Activated T-helper 2 cell treated with anti-CD3 and anti-CD28 coated beads, Interferon-gamma antibody, Interleukin-2, Interleukin-4, amounts not matched to agents 10 μg/mL and 5 μg/mL and 100 μg/mL, durations not matched to agents 14 hours and 24 hours and 36 hours (primary cell): ENCODE measurements at regions not wholly inside any gene's neighbourhood (a gene's known extent, or its start where the extent isn't known, plus 50 kb on each side); places are given as distances from the start of the nearest gene placed in this dataset.
"Not testable (repeated sequence)": the region's sequence is repeated elsewhere in the genome, so short reads cannot be mapped to it uniquely, and the experiment has no call there.

Experiments
- DNase-seq: peaks from one replicate; pipeline ENCODE4 v3.0.0; 2021; ENCODE audit warnings: low spot score
- H3K27ac Mint-ChIP-seq: one replicate; pipeline ENCODE4 v1.8.0; 2021; ENCODE audit warnings: mixed read lengths
- H3K27me3 Mint-ChIP-seq: one replicate; pipeline ENCODE4 v1.8.0; 2021; ENCODE audit warnings: low read depth, mixed read lengths
- H3K36me3 Mint-ChIP-seq: one replicate; pipeline ENCODE4 v1.8.0; 2021; ENCODE audit warnings: low read depth, mixed read lengths
- H3K4me1 Mint-ChIP-seq: one replicate; pipeline ENCODE4 v1.8.0; 2021; ENCODE audit warnings: low read depth, mixed read lengths
- H3K4me3 Mint-ChIP-seq: one replicate; pipeline ENCODE4 v1.8.0; 2021; ENCODE audit warnings: low read depth, mild to moderate bottlenecking, moderate library complexity, mixed read lengths
- H3K9me3 Mint-ChIP-seq: one replicate; pipeline ENCODE4 v1.8.0; 2021; ENCODE audit warnings: mixed read lengths
- intact Hi-C: fragments of 100-400 bp; cut with micrococcal nuclease; formaldehyde crosslinking; loops from one replicate; pipeline ENCODE4 v1.15.1; 2023

DNA sequence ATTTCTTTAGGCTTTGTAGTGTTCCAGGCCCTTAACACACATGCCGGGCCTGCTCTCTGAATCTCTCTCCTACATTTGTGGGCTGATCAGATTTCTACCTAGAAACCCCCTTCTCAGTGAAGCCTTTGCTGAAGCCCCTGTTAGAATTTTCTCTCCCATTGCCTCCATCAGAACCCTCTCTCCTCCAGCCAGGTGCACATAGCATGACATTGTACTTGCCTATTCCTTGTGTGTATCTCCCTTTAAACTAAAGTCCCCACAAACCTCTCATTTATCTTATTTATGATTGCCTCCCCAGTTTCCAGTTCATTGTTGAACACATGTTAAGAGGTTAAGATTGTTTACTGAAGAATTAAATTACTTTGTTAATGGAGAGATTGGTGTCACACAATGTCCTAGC is 325.5 kb upstream of the CITED2 start:
- Mint-ChIP-seq H3K4me1 (no peaks in the 10 kb centered on the region), H3K9me3 (no peaks in the 10 kb centered on the region), H3K36me3 (no peaks in the 10 kb centered on the region), H3K27me3 (peaks cover 4% of the 10 kb centered on the region), H3K27ac (no peak overlapping the region), H3K4me3 (no peak overlapping the region)
- DNase-seq, result no peak
- intact Hi-C loops, result no loop called here

GRCh38 chr6:139699335-139699734 is 324.9 kb upstream of the CITED2 start:
- Mint-ChIP-seq H3K36me3 (no peaks in the 10 kb centered on the region), H3K4me1 (no peaks in the 10 kb centered on the region), H3K4me3 (no peak overlapping the region)

DNA sequence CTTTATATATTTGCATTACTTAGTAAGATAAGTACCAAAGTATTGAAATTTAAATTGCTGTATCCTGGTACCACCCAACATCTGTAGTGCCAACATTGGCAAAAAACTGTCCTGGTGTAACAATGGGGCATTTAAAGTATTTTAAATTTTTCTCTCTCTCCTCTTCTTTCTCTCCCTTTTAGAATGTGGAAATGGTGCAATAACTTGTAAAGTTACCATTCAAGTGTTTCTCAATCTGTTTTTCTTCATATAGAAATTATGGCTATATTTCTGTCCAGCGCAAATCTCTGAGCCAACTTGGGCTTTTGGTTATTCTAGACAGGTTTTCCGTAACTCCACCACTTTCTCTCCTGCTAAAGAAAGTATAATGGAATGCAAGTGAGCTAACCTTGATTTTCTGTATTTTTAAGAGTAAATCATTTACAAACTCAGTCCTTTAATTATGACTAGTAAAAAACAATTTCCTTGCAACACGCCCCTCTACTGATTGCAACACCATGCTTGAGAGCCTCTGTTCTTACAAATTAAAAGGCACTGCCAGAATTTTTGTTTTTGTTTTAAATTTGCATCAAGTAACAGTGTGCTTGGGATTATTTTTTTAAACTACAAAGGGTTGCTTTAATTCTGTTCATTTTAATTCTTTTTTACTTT is 324.2 kb upstream of the CITED2 start:
- Mint-ChIP-seq H3K4me3 (no peak overlapping the region), H3K27ac (no peak overlapping the region), H3K4me1 (no peaks in the 10 kb centered on the region), H3K27me3 (peaks cover 5% of the 10 kb centered on the region), H3K36me3 (no peaks in the 10 kb centered on the region), H3K9me3 (no peaks in the 10 kb centered on the region)
- intact Hi-C loops, result no loop called here
- DNase-seq, result no peak

More at GRCh38 chr6:139699335-139699734, 324.9 kb upstream of the CITED2 start:
- Mint-ChIP-seq H3K27me3 (peaks cover 5% of the 10 kb centered on the region), H3K27ac (no peak overlapping the region), H3K9me3 (no peaks in the 10 kb centered on the region)
- no peak for DNase-seq
- intact Hi-C loops, result no loop called here

GRCh38 chr6:139697856-139698255 is 323.4 kb upstream of the CITED2 start:
- DNase-seq, H3K27ac Mint-ChIP-seq, H3K27me3 Mint-ChIP-seq, H3K4me3 Mint-ChIP-seq, intact Hi-C loops, H3K4me1 Mint-ChIP-seq, H3K36me3 Mint-ChIP-seq, H3K9me3 Mint-ChIP-seq: not testable (repeated sequence)

DNA sequence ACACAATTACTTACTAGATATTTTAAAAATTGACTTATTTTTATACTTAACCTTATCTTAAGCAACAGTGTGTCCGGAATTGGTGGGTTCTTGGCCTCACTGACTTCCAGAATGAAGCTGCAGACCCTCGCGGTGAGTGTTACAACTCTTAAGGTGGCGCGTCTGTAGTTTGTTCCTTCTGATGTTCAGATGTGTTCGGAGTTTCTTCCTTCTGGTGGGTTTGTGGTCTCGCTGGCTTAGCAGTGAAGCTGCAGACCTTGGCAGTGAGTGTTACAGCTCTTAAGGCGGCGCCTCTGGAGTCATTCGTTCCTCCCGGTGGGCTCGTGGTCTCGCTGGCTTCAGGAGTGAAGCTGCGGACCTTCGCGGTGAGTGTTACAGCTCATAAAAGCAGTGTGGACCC is 322.5 kb upstream of the CITED2 start:
- H3K36me3 Mint-ChIP-seq, DNase-seq, H3K9me3 Mint-ChIP-seq, H3K4me3 Mint-ChIP-seq, H3K27me3 Mint-ChIP-seq, H3K27ac Mint-ChIP-seq, H3K4me1 Mint-ChIP-seq, intact Hi-C loops: not testable (repeated sequence)

DNA sequence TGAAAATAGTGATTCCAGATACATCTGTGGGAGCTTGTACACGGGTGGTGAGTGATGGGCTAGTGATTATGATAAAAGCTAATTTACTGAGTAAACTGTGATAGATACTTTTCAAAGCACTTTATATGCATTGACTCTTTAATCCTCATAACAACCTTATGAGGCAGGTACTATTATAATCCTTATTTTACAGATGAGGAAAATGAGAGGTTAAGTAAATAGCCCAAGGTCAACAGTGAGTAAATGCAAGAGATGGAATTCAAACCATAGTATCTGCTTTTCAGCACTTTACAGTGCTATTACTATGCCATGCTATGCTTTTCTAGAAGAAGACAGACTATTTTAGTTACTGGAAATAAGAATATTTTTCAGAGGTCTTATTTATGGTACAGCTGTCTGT is 320.9 kb upstream of the CITED2 start:
- no peak overlapping the region for H3K4me3 Mint-ChIP-seq
- no peaks in the 10 kb centered on the region for H3K4me1 Mint-ChIP-seq
- intact Hi-C loops, result no loop called here
- H3K9me3 Mint-ChIP-seq, result no peaks in the 10 kb centered on the region
- DNase-seq, result no peak
- H3K36me3 Mint-ChIP-seq, result no peaks in the 10 kb centered on the region
- no peak overlapping the region for H3K27ac Mint-ChIP-seq
- H3K27me3 Mint-ChIP-seq, result peaks cover 9% of the 10 kb centered on the region

GRCh38 chr6:139693735-139694134 is 319.3 kb upstream of the CITED2 start:
- Mint-ChIP-seq H3K36me3 (no peaks in the 10 kb centered on the region), H3K27me3 (peaks cover 9% of the 10 kb centered on the region), H3K4me1 (no peaks in the 10 kb centered on the region), H3K9me3 (no peaks in the 10 kb centered on the region), H3K27ac (no peak overlapping the region), H3K4me3 (no peak overlapping the region)
- no peak for DNase-seq
- intact Hi-C loops, result no loop called here

GRCh38 chr6:139690007-139690406 is 315.6 kb upstream of the CITED2 start:
- no peaks in the 10 kb centered on the region for H3K4me1 Mint-ChIP-seq
- peaks cover 6% of the 10 kb centered on the region for H3K27me3 Mint-ChIP-seq
- no peaks in the 10 kb centered on the region for H3K36me3 Mint-ChIP-seq
- no peak overlapping the region for H3K27ac Mint-ChIP-seq
- DNase-seq, result no peak
- no peak overlapping the region for H3K4me3 Mint-ChIP-seq
- H3K9me3 Mint-ChIP-seq, result no peaks in the 10 kb centered on the region
- intact Hi-C loops, result no loop called here

DNA sequence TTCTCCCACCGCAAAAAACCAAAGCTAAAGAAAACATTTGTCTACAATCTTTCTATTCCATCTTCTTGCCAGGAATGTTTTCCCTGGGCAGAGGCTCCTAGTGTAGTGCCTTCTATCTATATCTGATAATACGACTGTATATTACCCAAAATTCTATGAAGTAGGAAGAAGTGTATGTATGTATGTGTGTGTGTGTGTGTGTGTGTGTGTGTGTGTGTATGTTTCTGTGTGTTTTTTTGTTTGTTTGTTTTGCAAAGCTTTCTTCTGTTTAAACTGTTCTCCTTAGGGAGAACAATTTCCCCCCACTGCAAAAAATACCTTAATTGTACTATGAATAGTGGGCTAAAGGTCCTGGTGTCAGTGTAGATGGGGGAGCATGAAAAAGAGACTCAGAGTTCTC is 312.6 kb upstream of the CITED2 start:
- DNase-seq, result no peak
- peaks cover 3% of the 10 kb centered on the region for H3K27me3 Mint-ChIP-seq
- no peak overlapping the region for H3K27ac Mint-ChIP-seq
- no peaks in the 10 kb centered on the region for H3K4me1 Mint-ChIP-seq
- no peaks in the 10 kb centered on the region for H3K9me3 Mint-ChIP-seq
- no peaks in the 10 kb centered on the region for H3K36me3 Mint-ChIP-seq
- intact Hi-C loops, result no loop called here
- no peak overlapping the region for H3K4me3 Mint-ChIP-seq

- H3K27ac Mint-ChIP-seq, result no peak overlapping the region
- no peak for DNase-seq
- H3K4me3 Mint-ChIP-seq, result no peak overlapping the region
- no peaks in the 10 kb centered on the region for H3K9me3 Mint-ChIP-seq
- no peaks in the 10 kb centered on the region for H3K4me1 Mint-ChIP-seq
- no peaks in the 10 kb centered on the region for H3K36me3 Mint-ChIP-seq
- intact Hi-C loops, result no loop called here
- H3K27me3 Mint-ChIP-seq, result peaks cover under 1% of the 10 kb centered on the region
These were observed 311.9 kb upstream of the CITED2 start for GRCh38 chr6:139686308-139686707.

- Mint-ChIP-seq H3K4me1 (no peaks in the 10 kb centered on the region), H3K9me3 (no peaks in the 10 kb centered on the region), H3K27ac (no peak overlapping the region), H3K36me3 (no peaks in the 10 kb centered on the region), H3K4me3 (no peak overlapping the region), H3K27me3 (peaks cover 3% of the 10 kb centered on the region)
- intact Hi-C loops, result no loop called here
- DNase-seq, result no peak
These were observed 310.6 kb upstream of the CITED2 start for GRCh38 chr6:139685009-139685408.

DNA sequence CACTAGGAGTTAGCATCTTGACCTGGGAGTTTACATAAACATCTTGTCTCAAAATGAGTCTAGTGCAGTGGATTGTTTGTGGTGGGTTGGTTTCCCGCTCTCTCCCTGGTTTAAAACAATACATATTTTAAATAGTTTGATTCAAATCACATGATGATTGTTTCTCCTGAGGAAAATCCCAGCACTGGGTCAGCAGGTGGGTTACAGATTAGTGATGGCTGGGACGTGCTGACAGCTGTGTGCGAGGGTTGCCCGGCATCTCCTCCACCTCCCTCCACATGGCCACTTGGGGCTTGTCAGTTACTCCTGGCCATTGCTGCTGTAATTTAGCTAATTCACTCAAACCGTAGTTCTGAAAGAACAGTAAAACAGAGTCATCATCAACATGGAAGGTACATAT is 306.4 kb upstream of the CITED2 start:
- no peaks in the 10 kb centered on the region for H3K4me1 Mint-ChIP-seq
- DNase-seq, result no peak
- H3K9me3 Mint-ChIP-seq, result no peaks in the 10 kb centered on the region
- peaks cover 3% of the 10 kb centered on the region for H3K27me3 Mint-ChIP-seq
- no peak overlapping the region for H3K4me3 Mint-ChIP-seq
- no peaks in the 10 kb centered on the region for H3K36me3 Mint-ChIP-seq
- no peak overlapping the region for H3K27ac Mint-ChIP-seq
- intact Hi-C loops, result no loop called here

GRCh38 chr6:139679516-139680179 is 305.2 kb upstream of the CITED2 start:
- Mint-ChIP-seq H3K4me1 (no peaks in the 10 kb centered on the region), H3K4me3 (no peak overlapping the region), H3K9me3 (no peaks in the 10 kb centered on the region), H3K27me3 (peaks cover 3% of the 10 kb centered on the region), H3K36me3 (no peaks in the 10 kb centered on the region), H3K27ac (no peak overlapping the region)
- no peak for DNase-seq
- intact Hi-C loops, result no loop called here
